HepG2 (cell line): ENCODE measurements at regions not wholly inside any gene's neighbourhood (a gene's known extent, or its start where the extent isn't known, plus 50 kb on each side); places are given as distances from the start of the nearest gene placed in this dataset.

ENCODE experiments used
- ATAC-seq: fragments of 200-7000 bp; cut with Tn5 transposase; 3 replicates; pipeline ENCODE4 v1.9.1; 2020; ENCODE audit warnings: mild to moderate bottlenecking, moderate library complexity
- BruUV-seq: library from RNA; stranded (reverse); fragments of 400-500 nt; replicated peaks from 2 replicates; lab custom pipeline; 2021; lab: Mats Ljungman, UMichigan
- CTCF ChIA-PET: fragments of 300-600 bp; formaldehyde crosslinking; extraction: SDS; loops from one replicate; lab custom pipeline; 2021; ENCODE audit warnings: low total read pairs, inconsistent platforms, low intra/inter-chr PET ratio; lab: Yijun Ruan, JAX
- POLR2A ChIA-PET: fragments of 350-600 bp; sonication (Branson Sonifier 250); formaldehyde crosslinking; loops from one replicate; lab custom pipeline; 2020; ENCODE audit warnings: antibody characterized with exemption, inconsistent platforms; lab: Yijun Ruan, JAX
- DNase-seq: peaks from one replicate; pipeline ENCODE4 v3.0.0-alpha.2; 2015; ENCODE audit warnings: low spot score
- FAIRE-seq: peaks from 3 replicates; lab custom pipeline; 2011; peaks lifted over from hg19 to GRCh38; lab: Jason Lieb, UNC
- H2AFZ ChIP-seq: one replicate; pipeline ENCODE4 v1.6.1; 2011; ENCODE audit warnings: low read length, inconsistent platforms
- H3K27ac ChIP-seq: fragments of 300-600 bp; 3 replicates; pipeline ENCODE4 v1.8.0; 2011; ENCODE audit warnings: mixed run types, mild to moderate bottlenecking, mixed read lengths, low read length, inconsistent platforms; ENCODE audit not compliant: insufficient read depth; ENCODE audit errors: extremely low read length
- H3K27me3 ChIP-seq, 2 experiments: fragments of 200-600 bp in 1 of 2; 2 replicates in 1 of 2; 3 replicates in 1 of 2; pipeline versions ENCODE4 v1.6.0 to v1.8.0; 2011; ENCODE audit warnings: low read length in 2 of 2, mild to moderate bottlenecking in 2 of 2, moderate library complexity in 2 of 2, inconsistent platforms in 1 of 2; ENCODE audit not compliant: insufficient read depth in 2 of 2, control insufficient read depth in 1 of 2
- H3K36me3 ChIP-seq, 2 experiments: fragments of 200-600 bp in 1 of 2; replicated peaks in 1 of 2; 2 replicates in 1 of 2; 3 replicates in 1 of 2; pipeline versions ENCODE4 v1.5.1 to v1.8.0; 2011; ENCODE audit warnings: low read length in 2 of 2, inconsistent platforms in 1 of 2; ENCODE audit not compliant: insufficient read depth in 2 of 2, control insufficient read depth in 1 of 2
- H3K4me1 ChIP-seq: 2 replicates; pipeline ENCODE4 v1.5.1; 2012; ENCODE audit warnings: low read length, inconsistent platforms; ENCODE audit not compliant: insufficient read depth
- H3K4me2 ChIP-seq: 2 replicates; pipeline ENCODE4 v1.6.0; 2011; ENCODE audit warnings: low read depth, low read length, inconsistent platforms
- H3K4me3 ChIP-seq, 3 experiments: fragments of 200-600 bp in 1 of 3; sonication (generic), shearing (Covaris generic) in 1 of 3; replicated peaks in 1 of 3; 2 replicates each; pipeline ENCODE4 v1.5.1; 2011 to 2016; ENCODE audit warnings: low read length in 3 of 3, inconsistent platforms in 2 of 3, low read depth in 2 of 3, mild to moderate bottlenecking in 2 of 3, control low read depth in 1 of 3, mixed read lengths in 1 of 3; ENCODE audit not compliant: insufficient read depth in 1 of 3
- H3K79me2 ChIP-seq: one replicate; pipeline ENCODE4 v1.6.1; 2011; ENCODE audit warnings: low read length, inconsistent platforms; ENCODE audit not compliant: insufficient read depth
- H3K9ac ChIP-seq: 2 replicates; pipeline ENCODE4 v1.6.0; 2011; ENCODE audit warnings: mild to moderate bottlenecking, low read depth, low read length, inconsistent platforms; ENCODE audit not compliant: insufficient read depth
- H3K9me3 ChIP-seq: 2 replicates; pipeline ENCODE4 v1.5.1; 2012; ENCODE audit warnings: mild to moderate bottlenecking, low read length
- H4K20me1 ChIP-seq: 2 replicates; pipeline ENCODE4 v1.6.0; 2011; ENCODE audit warnings: inconsistent platforms, mild to moderate bottlenecking, low read length, moderate library complexity; ENCODE audit not compliant: insufficient read depth
- ATM ChIP-seq: fragments of 450-650 bp; IDR thresholded peaks from 2 replicates; pipeline ENCODE4 v1.7.1; 2017; ENCODE audit warnings: mild to moderate bottlenecking, borderline replicate concordance
- CHD2 ChIP-seq: IDR thresholded peaks from 2 replicates; pipeline ENCODE4 v1.6.1; 2011; ENCODE audit warnings: low read depth, low read length, improper control_type of control experiment
- GTF3A ChIP-seq: sonication (generic); formaldehyde crosslinking; conservative IDR thresholded peaks from 2 replicates; pipeline ENCODE4 v1.4.0; 2020; ENCODE audit warnings: mild to moderate bottlenecking, missing genetic modification reagents
- PRDM4 ChIP-seq: sonication (generic); formaldehyde crosslinking; IDR thresholded peaks from 2 replicates; pipeline ENCODE4 v1.9.0; 2021; ENCODE audit warnings: missing genetic modification reagents, borderline replicate concordance
- TFDP2 ChIP-seq: sonication (generic); formaldehyde crosslinking; IDR thresholded peaks from 2 replicates; pipeline ENCODE4 v1.4.0; 2020; ENCODE audit warnings: missing genetic modification reagents
- ZNF24 ChIP-seq: fragments of 450-650 bp; IDR thresholded peaks from 2 replicates; pipeline ENCODE4 v1.6.1; 2017; ENCODE audit warnings: antibody characterized with exemption, mild to moderate bottlenecking
- ZNF501 ChIP-seq: sonication (generic); formaldehyde crosslinking; IDR thresholded peaks from 2 replicates; pipeline ENCODE4 v1.5.1; 2020; ENCODE audit warnings: mild to moderate bottlenecking, moderate library complexity, missing genetic modification reagents
- ZNF567 ChIP-seq: sonication (generic); formaldehyde crosslinking; IDR thresholded peaks from 2 replicates; pipeline ENCODE4 v1.8.1; 2023; ENCODE audit warnings: mild to moderate bottlenecking, missing genetic modification reagents, borderline replicate concordance
- ZNF609 ChIP-seq: sonication (generic); formaldehyde crosslinking; IDR thresholded peaks from 2 replicates; pipeline ENCODE4 v1.4.0; 2020; ENCODE audit warnings: mild to moderate bottlenecking, missing genetic modification reagents, borderline replicate concordance
- ZNF629 ChIP-seq: sonication (generic); formaldehyde crosslinking; conservative IDR thresholded peaks from 2 replicates; pipeline ENCODE4 v1.5.0; 2020; ENCODE audit warnings: missing genetic modification reagents
- ZNF780A ChIP-seq: sonication (generic); formaldehyde crosslinking; IDR thresholded peaks from 2 replicates; pipeline ENCODE4 v1.8.0; 2022; ENCODE audit warnings: mild to moderate bottlenecking, missing genetic modification reagents, moderate library complexity
- WGBS: methylation state at CpG from one replicate; pipeline ENCODE4 v1.1.6; 2017; ENCODE audit warnings: low lambda C conversion rate; 5-methylcytosine and 5-hydroxymethylcytosine counted together
- in situ Hi-C: cut with HindIII; loops from 2 replicates; pipeline ENCODE4 v1.10.0; 2017; ENCODE audit warnings: low pct_unique_long_range_greater_than_20kb; ENCODE audit not compliant: extremely low pct_ligation_motif_present
- intact Hi-C: fragments of 100-400 bp; cut with micrococcal nuclease; formaldehyde crosslinking; loops from one replicate; pipeline ENCODE4 v1.10.0; 2022; ENCODE audit not compliant: unreplicated experiment

- TF ChIP-seq ZNF609 (CRISPR knock-in tag) (no peak), ZNF780A (no peak), TFDP2 (CRISPR knock-in tag) (no peak), CHD2 (no peak), ATM (no peak), ZNF567 (CRISPR knock-in tag) (no peak)
Measured at GRCh38 chr6:16057446-16057845, 71.4 kb upstream of the MYLIP start (continued).

- WGBS: 22% methylated on average over 6 of the region's 6 CpGs
- no peak overlapping the region for H2AFZ ChIP-seq
- H3K79me2 ChIP-seq: no peaks in the 10 kb centered on the region
- intact Hi-C loops: no loop called here
- no peak for FAIRE-seq
- ChIA-PET POLR2A (no interaction called here), CTCF (no interaction called here)
- no peak for DNase-seq
- H3K9me3 ChIP-seq: no peaks in the 10 kb centered on the region
- no peaks in the 10 kb centered on the region for H3K36me3 ChIP-seq
- peaks cover 3 to 16% of the 10 kb centered on the region in 2 experiments; a peak in 3 of 5 replicates for H3K27me3 ChIP-seq
- no peak overlapping the region for H3K4me3 ChIP-seq
- in situ Hi-C loops: no loop called here
- BruUV-seq: no TSS peak
- ATAC-seq: no peak
- H3K4me2 ChIP-seq: no peak overlapping the region
- no peaks in the 10 kb centered on the region for H3K4me1 ChIP-seq
- no peak overlapping the region for H3K9ac ChIP-seq
- TF ChIP-seq ZNF629 (CRISPR knock-in tag) (peak; percentile 58), ZNF24 (no peak), PRDM4 (CRISPR knock-in tag) (no peak), GTF3A (CRISPR knock-in tag) (no peak), ZNF501 (no peak)
- H3K27ac ChIP-seq: no peak overlapping the region
- no peaks in the 10 kb centered on the region for H4K20me1 ChIP-seq
Measured at GRCh38 chr6:16056263-16056870, 72.5 kb upstream of the MYLIP start.
